Adipocyte (in vitro differentiated cells): ENCODE measurements at regions not wholly inside any gene's neighbourhood (a gene's known extent, or its start where the extent isn't known, plus 50 kb on each side); places are given as distances from the start of the nearest gene placed in this dataset.
A peak's percentile ranks its signal among the peaks of the same experiment; 100 is the strongest.

Experiments used
- DNase-seq: peaks from one replicate; pipeline ENCODE4 v3.0.0-alpha.2; 2015; ENCODE audit warnings: low read depth
- H3K27me3 ChIP-seq: replicated peaks from 2 replicates; pipeline ENCODE4 v1.7.0; 2013; ENCODE audit warnings: mild to moderate bottlenecking, low read length, moderate library complexity; ENCODE audit not compliant: control insufficient read depth, insufficient read depth
- H3K36me3 ChIP-seq: 2 replicates; pipeline ENCODE4 v1.7.0; 2013; ENCODE audit warnings: low read length, mild to moderate bottlenecking, moderate library complexity; ENCODE audit not compliant: control insufficient read depth, insufficient read depth, severe bottlenecking
- H3K4me1 ChIP-seq: 2 replicates; pipeline ENCODE4 v1.7.0; 2013; ENCODE audit warnings: mild to moderate bottlenecking, low read length, moderate library complexity; ENCODE audit not compliant: control insufficient read depth, insufficient read depth
- H3K4me3 ChIP-seq: 2 replicates; pipeline ENCODE4 v1.7.0; 2013; ENCODE audit warnings: mild to moderate bottlenecking, low read length, moderate library complexity
- H3K9ac ChIP-seq: 2 replicates; pipeline ENCODE4 v1.7.0; 2013; ENCODE audit warnings: mild to moderate bottlenecking, low read length, moderate library complexity
- H3K9me3 ChIP-seq: 2 replicates; pipeline ENCODE4 v1.7.0; 2013; ENCODE audit warnings: mild to moderate bottlenecking, low read length, moderate library complexity; ENCODE audit not compliant: control insufficient read depth

DNA sequence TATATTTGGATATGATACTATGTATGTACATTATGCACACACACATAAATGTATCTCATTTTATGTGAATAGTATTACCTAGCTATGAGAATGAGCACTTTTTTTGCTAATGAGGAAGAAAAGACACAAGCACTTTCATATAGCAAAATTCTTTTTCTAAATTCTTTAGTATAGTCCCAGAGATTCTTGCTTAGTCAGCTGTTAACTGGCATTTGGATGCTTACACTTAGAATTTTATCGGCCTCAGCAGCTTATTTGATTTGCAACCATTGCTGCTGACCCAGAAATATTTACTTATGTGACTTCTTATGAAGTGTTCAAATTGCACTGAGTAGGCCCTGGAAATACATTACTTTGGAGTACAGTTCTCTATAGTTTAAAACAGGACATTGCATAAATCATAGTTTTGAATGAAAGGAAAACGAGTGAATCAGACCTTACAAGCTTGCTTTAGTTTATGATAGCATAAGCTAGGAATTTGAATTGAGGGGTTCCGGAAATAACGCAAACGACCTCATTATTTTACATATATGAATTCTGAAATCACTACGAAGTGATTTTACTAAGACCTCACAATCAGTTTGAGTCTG lies 653.9 kb upstream of the NEGR1 start:
- no peaks in the 10 kb centered on the region for H3K27me3 ChIP-seq
- H3K9me3 ChIP-seq, result peaks cover 3% of the 10 kb centered on the region
- H3K4me1 ChIP-seq, result no peaks in the 10 kb centered on the region
- no peaks in the 10 kb centered on the region for H3K36me3 ChIP-seq
- no peak overlapping the region for H3K4me3 ChIP-seq
- no peak overlapping the region for H3K9ac ChIP-seq
- peak; percentile 32 for DNase-seq

GRCh38 chr1:72932025-72932424 lies 649.7 kb upstream of the NEGR1 start:
- H3K36me3 ChIP-seq, result no peaks in the 10 kb centered on the region
- H3K9me3 ChIP-seq, result peaks cover 3% of the 10 kb centered on the region
- no peak for DNase-seq
- H3K9ac ChIP-seq, result no peak overlapping the region
- H3K4me3 ChIP-seq, result no peak overlapping the region
- no peaks in the 10 kb centered on the region for H3K4me1 ChIP-seq
- H3K27me3 ChIP-seq, result no peaks in the 10 kb centered on the region

- DNase-seq, result no peak
Measured at GRCh38 chr1:72930528-72930927, 648.2 kb upstream of the NEGR1 start.

GRCh38 chr1:72918940-72919339 lies 636.6 kb upstream of the NEGR1 start:
- H3K9me3 ChIP-seq, result no peaks in the 10 kb centered on the region
- H3K36me3 ChIP-seq, result no peaks in the 10 kb centered on the region
- H3K27me3 ChIP-seq, result no peaks in the 10 kb centered on the region
- no peak overlapping the region for H3K4me3 ChIP-seq
- no peak for DNase-seq
- H3K9ac ChIP-seq, result no peak overlapping the region
- no peaks in the 10 kb centered on the region for H3K4me1 ChIP-seq

More at GRCh38 chr1:72930528-72930927, 648.2 kb upstream of the NEGR1 start:
- no peaks in the 10 kb centered on the region for H3K27me3 ChIP-seq
- H3K4me1 ChIP-seq, result no peaks in the 10 kb centered on the region
- H3K36me3 ChIP-seq, result no peaks in the 10 kb centered on the region
- H3K4me3 ChIP-seq, result no peak overlapping the region
- no peak overlapping the region for H3K9ac ChIP-seq
- peaks cover 3% of the 10 kb centered on the region for H3K9me3 ChIP-seq

DNA sequence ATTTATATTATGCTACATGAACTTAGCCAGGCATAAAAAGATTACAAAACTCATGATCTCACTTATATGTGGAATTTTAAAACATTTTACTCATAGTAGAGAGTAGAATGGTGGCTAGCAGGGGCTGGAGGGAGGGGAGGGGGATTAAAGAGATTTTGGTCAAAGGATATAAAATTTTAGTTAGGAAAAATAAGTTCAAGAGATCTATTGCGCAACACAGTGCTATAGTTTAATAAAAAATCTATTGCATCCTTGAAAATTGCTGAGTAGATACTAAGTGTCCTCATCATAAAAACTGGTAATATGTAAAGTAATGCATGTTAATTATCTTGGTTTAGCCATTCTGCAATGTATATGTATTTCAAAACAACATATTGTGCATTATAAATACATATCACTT lies 635.6 kb upstream of the NEGR1 start:
- Histone ChIP-seq H3K4me1 (no peaks in the 10 kb centered on the region), H3K9ac (no peak overlapping the region), H3K4me3 (no peak overlapping the region), H3K36me3 (no peaks in the 10 kb centered on the region), H3K9me3 (no peaks in the 10 kb centered on the region), H3K27me3 (no peaks in the 10 kb centered on the region)
- no peak for DNase-seq

DNA sequence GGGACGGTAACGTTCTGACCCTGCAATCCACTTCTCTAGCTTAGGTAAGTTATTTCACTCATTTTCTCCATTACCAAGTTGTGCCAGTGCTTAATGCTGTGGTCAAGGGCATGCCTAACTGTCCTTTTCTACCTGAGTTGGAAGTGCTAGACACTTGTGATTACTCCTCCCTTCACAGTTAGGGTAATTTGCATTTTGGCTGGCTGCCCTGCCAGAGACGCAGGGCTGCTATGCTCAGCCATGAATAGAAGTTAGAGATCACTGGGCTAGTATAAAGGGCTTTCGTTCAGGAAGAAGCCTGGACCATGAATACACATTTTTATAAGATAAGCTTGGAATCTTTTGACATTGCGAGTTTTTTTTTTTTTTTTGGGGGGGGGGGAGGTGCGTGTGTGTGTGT lies 633.2 kb upstream of the NEGR1 start:
- Histone ChIP-seq H3K27me3 (no peaks in the 10 kb centered on the region), H3K9me3 (no peaks in the 10 kb centered on the region), H3K36me3 (no peaks in the 10 kb centered on the region), H3K4me1 (no peaks in the 10 kb centered on the region), H3K4me3 (no peak overlapping the region), H3K9ac (no peak overlapping the region)
- no peak for DNase-seq

DNA sequence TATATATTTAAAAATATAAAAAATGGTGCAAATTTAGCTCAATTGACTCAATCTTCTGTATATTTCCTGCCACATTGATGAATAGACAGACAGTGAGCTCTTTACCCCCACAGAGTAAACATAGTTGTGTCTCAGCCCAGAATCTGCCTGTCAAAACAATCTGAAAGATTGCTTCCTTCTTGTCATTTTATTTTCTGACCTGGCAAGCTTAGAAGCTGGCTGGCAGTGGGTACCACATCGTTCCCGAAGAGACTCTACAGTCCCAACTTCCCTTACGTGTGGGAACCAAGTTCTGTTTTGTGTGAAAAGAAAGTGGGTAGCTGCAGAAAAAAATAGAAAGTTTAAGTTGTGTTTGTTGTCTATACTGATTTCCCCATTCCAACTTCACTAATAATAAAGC lies 629.3 kb upstream of the NEGR1 start:
- Histone ChIP-seq H3K36me3 (no peaks in the 10 kb centered on the region), H3K9ac (no peak overlapping the region), H3K4me1 (no peaks in the 10 kb centered on the region), H3K4me3 (no peak overlapping the region), H3K9me3 (peaks cover 4% of the 10 kb centered on the region), H3K27me3 (no peaks in the 10 kb centered on the region)
- no peak for DNase-seq

- H3K36me3 ChIP-seq, result no peaks in the 10 kb centered on the region
- no peak for DNase-seq
Measured at GRCh38 chr1:72896256-72896655, 613.9 kb upstream of the NEGR1 start.

DNA sequence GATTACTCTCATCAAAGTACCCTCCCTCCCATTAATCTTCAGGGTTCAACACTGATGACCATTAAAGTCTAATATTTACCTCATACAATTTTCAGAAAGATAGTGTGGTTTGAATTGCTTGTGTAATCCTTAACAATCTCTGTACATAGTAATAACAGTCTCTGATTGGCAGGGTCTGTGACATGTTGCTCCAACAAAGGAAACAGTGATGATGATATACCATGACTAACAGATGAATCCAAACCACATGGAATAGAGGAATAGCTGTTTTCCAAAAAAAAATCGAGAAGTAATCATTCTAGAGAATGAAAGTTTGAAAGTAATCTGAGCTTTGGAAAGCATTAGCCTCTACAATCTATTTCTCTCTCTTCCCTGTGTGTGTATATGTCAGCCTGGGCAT lies 610.1 kb upstream of the NEGR1 start:
- Histone ChIP-seq H3K4me3 (no peak overlapping the region), H3K36me3 (no peaks in the 10 kb centered on the region), H3K9ac (no peak overlapping the region), H3K4me1 (peaks cover 5% of the 10 kb centered on the region), H3K27me3 (no peaks in the 10 kb centered on the region), H3K9me3 (no peaks in the 10 kb centered on the region)
- peak; percentile 2 for DNase-seq

More at GRCh38 chr1:72896256-72896655, 613.9 kb upstream of the NEGR1 start:
- no peaks in the 10 kb centered on the region for H3K27me3 ChIP-seq
- no peak overlapping the region for H3K9ac ChIP-seq
- no peak overlapping the region for H3K4me3 ChIP-seq
- peaks cover 5% of the 10 kb centered on the region for H3K4me1 ChIP-seq
- H3K9me3 ChIP-seq, result no peaks in the 10 kb centered on the region

- Histone ChIP-seq H3K4me3 (no peak overlapping the region), H3K9me3 (no peaks in the 10 kb centered on the region), H3K4me1 (peaks cover 5% of the 10 kb centered on the region), H3K27me3 (no peaks in the 10 kb centered on the region), H3K9ac (no peak overlapping the region), H3K36me3 (no peaks in the 10 kb centered on the region)
- no peak for DNase-seq
Measured at GRCh38 chr1:72891976-72892375, 609.6 kb upstream of the NEGR1 start.

DNA sequence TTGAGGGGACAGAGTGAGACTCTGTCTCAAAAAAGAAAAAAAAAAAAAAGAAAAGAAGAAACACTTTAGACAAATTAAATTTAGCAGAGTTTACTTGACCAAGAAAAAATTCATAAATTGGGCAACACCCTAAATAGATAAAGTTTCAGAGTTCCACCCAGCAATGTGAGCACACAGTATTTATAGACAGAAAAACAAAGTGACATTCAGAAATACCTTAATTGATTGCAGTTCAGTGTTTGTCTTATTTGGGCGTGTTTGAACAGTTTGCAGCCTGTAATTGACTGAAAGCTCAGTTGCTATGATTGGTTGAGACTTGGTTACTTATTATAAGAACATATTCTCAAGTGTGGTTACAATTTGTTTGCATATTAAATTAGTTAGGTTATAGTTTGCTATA lies 603.5 kb upstream of the NEGR1 start:
- Histone ChIP-seq H3K27me3 (no peaks in the 10 kb centered on the region), H3K9ac (no peak overlapping the region), H3K9me3 (no peaks in the 10 kb centered on the region), H3K36me3 (no peaks in the 10 kb centered on the region), H3K4me1 (no peaks in the 10 kb centered on the region), H3K4me3 (no peak overlapping the region)
- no peak for DNase-seq

DNA sequence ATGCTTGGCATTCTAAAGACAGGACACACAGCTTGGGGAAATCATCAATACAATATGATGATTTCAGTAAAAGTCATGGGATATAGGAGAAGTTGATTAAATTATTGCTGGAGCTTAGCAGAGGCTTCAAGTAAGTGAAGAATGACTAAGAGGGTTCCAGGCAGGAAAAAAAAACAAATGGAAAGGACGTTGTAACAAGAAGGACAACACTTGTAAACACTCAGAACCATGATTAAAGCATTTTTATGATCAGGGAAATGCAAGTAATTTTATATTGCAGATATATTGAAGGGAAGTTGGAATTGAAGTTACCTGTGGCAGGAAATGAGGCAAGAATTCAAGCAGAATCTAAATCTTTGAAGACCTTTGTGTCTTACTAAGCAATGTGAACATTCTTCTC lies 602.7 kb upstream of the NEGR1 start:
- no peaks in the 10 kb centered on the region for H3K36me3 ChIP-seq
- no peak for DNase-seq

More for the DNA sequence above, 602.7 kb upstream of the NEGR1 start:
- Histone ChIP-seq H3K4me3 (no peak overlapping the region), H3K27me3 (no peaks in the 10 kb centered on the region), H3K4me1 (no peaks in the 10 kb centered on the region), H3K9ac (no peak overlapping the region), H3K9me3 (no peaks in the 10 kb centered on the region)
